Ovary (tissue), 3 donors: ENCODE measurements at regions not wholly inside any gene's neighbourhood (a gene's known extent, or its start where the extent isn't known, plus 50 kb on each side); places are given as distances from the start of the nearest gene placed in this dataset.

Experiments used
- EP300 ChIP-seq: sonication (generic); formaldehyde crosslinking; IDR thresholded peaks from one replicate; pipeline ENCODE4 v1.6.1; 2017; ENCODE audit warnings: antibody characterized with exemption
- POLR2A ChIP-seq: fragments of 450-650 bp; IDR thresholded peaks from one replicate; pipeline ENCODE4 v1.6.1; 2017; ENCODE audit warnings: antibody characterized with exemption, mild to moderate bottlenecking, moderate library complexity
- TF ChIP-seq, protein P1 (sequence below), 3 donors: fragments of 450-650 bp in 2 of 3; fragments of 200-600 bp in 1 of 3; IDR thresholded peaks; one replicate each; pipeline versions ENCODE4 v1.5.1 to v1.8.0; 2016 to 2022; ENCODE audit warnings: antibody characterized with exemption in 3 of 3, mild to moderate bottlenecking in 1 of 3
- donor health status: DM: no; HTN: no; CAD: no.

DNA sequence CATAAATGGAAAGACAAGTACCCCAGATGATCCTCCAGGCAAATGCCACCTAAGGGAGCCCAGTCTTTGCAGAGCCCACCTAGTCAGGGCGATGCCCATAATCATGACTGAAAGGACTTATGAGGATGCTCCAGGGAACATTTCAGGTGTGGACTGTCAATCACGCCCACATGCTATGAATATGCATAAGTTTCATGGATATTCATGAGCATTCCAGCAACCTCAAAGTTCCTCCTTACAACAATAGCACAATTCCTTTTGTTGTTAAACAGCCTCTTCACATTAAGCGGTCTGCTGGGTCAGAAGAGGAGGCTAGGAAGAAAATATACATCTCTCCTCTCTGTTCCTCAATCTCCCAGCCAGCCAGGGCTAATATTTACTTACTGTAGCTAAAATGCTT lies 161.6 kb downstream of the C5orf15 start:
- TF ChIP-seq, protein P1, sequence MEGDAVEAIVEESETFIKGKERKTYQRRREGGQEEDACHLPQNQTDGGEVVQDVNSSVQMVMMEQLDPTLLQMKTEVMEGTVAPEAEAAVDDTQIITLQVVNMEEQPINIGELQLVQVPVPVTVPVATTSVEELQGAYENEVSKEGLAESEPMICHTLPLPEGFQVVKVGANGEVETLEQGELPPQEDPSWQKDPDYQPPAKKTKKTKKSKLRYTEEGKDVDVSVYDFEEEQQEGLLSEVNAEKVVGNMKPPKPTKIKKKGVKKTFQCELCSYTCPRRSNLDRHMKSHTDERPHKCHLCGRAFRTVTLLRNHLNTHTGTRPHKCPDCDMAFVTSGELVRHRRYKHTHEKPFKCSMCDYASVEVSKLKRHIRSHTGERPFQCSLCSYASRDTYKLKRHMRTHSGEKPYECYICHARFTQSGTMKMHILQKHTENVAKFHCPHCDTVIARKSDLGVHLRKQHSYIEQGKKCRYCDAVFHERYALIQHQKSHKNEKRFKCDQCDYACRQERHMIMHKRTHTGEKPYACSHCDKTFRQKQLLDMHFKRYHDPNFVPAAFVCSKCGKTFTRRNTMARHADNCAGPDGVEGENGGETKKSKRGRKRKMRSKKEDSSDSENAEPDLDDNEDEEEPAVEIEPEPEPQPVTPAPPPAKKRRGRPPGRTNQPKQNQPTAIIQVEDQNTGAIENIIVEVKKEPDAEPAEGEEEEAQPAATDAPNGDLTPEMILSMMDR (IDR thresholded peaks at IDR 0.05) = no peak
- TF ChIP-seq POLR2A = no peak
- no peak for TF ChIP-seq EP300
